ENCODE measurements at regions not wholly inside any gene's neighbourhood (a gene's known extent, or its start where the extent isn't known, plus 50 kb on each side); places are given as distances from the start of the nearest gene placed in this dataset.

DNA sequence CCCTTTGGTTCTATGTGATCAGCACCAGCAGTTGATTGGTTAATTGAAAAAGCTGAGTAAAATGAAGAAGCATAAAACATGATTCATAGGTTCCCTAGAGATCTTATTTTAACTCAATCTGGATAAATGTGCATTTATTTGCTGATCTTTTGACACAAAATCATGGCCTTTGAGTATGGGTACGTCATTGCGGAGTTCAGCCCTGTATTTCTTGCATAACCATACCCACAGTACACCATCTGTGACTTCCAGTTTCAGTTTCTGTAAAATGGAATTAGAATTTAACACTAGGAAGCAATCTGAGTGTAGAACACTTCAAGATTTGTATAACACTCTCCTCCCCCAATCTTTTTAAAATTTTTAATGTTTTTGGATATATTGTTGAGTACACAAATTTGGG lies 358.2 kb downstream of the DDX10 start (continued):
- TF ChIP-seq ELF1 (IDR thresholded peaks at IDR 0.05) (no peak), GABPA (IDR thresholded peaks at IDR 0.05; ENCODE audit: low read depth) (no peak), POLR2AphosphoS5 (IDR thresholded peaks at IDR 0.05; ENCODE audit: low read depth, low read length) (no peak), RFX5 (IDR thresholded peaks at IDR 0.05; ENCODE audit: low read length) (no peak)

DNA sequence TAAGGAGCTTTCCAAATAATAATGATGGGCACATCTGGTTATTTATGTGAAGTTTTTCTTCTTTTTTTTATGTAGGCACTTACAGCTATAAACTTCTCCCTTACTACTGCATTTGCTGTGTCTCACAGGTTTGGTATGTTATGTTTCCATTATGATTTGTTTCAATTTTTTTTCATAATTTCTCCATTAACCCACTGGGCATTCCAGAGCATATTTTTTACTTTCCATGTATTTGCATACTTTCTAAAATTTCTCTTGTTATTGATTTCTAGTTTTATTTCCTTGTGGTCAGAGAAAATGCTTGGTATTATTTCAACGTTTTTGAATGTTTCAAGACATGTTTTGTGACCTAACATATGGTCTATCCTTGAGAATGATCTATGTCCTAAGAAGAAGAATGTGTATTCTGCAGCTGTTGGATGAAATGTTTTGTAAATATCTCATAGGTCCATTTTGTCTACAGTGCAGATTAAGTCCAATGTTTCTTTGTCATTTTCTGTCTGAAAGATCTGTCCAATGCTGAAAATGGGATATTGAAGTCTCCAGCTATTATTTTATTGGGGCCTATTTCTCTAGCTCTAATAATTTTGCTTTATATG lies 362.1 kb downstream of the DDX10 start:
- WGBS (ENCODE audit: low lambda C conversion rate) = 3% methylated on average over 1 of the region's 1 CpG
- no peak for DNase-seq
- H3K9ac ChIP-seq = no peak overlapping the region

DNA sequence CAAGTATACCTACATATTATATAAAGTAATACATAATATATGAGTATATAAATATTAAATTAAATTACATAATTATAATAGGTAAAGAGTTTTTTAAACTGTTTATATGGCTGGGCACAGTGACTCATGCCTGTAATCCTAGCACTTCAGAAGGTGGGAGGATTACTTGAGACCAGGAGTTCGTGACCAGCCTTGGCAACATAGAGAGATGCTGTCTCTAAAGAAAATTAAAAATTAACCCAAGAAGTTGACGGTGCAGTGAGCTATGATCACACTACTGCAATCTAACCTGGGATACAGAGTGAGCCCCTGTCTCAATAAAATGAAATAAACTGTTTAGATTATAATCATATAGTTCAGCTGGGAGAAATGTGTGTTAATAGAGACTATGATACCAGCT lies 363.0 kb downstream of the DDX10 start:
- no peak overlapping the region for H3K27ac ChIP-seq (ENCODE audit: low read depth in 2 of 2, low read length in 1 of 2)
- H3K4me3 ChIP-seq (ENCODE audit: low read depth in 2 of 2, low read length in 1 of 2) = no peak overlapping the region
- H3K9me3 ChIP-seq = peaks cover 9% of the 10 kb centered on the region
- no peak overlapping the region for H3K4me2 ChIP-seq
- H3F3A ChIP-seq (replicated peaks; ENCODE audit: insufficient read depth) = peaks cover 21% of the 10 kb centered on the region
- no peaks in the 10 kb centered on the region for H4K20me1 ChIP-seq (ENCODE audit: insufficient read depth)
- TF ChIP-seq NFIC (IDR thresholded peaks at IDR 0.05; ENCODE audit: borderline replicate concordance) = no peak
- TF ChIP-seq ELF1 (IDR thresholded peaks at IDR 0.05) = no peak
- no peak for TF ChIP-seq CHD2 (IDR thresholded peaks at IDR 0.05; ENCODE audit: low read length, partially characterized antibody)
- TF ChIP-seq, protein P1, sequence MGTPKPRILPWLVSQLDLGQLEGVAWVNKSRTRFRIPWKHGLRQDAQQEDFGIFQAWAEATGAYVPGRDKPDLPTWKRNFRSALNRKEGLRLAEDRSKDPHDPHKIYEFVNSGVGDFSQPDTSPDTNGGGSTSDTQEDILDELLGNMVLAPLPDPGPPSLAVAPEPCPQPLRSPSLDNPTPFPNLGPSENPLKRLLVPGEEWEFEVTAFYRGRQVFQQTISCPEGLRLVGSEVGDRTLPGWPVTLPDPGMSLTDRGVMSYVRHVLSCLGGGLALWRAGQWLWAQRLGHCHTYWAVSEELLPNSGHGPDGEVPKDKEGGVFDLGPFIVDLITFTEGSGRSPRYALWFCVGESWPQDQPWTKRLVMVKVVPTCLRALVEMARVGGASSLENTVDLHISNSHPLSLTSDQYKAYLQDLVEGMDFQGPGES (IDR thresholded peaks at IDR 0.05; ENCODE audit: low read depth, low read length) = no peak
- TF ChIP-seq EP300 (IDR thresholded peaks at IDR 0.05; ENCODE audit: borderline replicate concordance in 1 of 2, low read depth in 1 of 2, low read length in 1 of 2) = no peak
- no peak for TF ChIP-seq SIN3A (IDR thresholded peaks at IDR 0.05; ENCODE audit: borderline replicate concordance, low read depth, low read length)
- no peak for TF ChIP-seq FOXJ3 (CRISPR knock-in tag; IDR thresholded peaks at IDR 0.05)
- H3K36me3 ChIP-seq (replicated peaks in 1 of 2; ENCODE audit: control insufficient read depth in 1 of 2, insufficient read depth in 2 of 2, low read length in 1 of 2) = peaks cover 0 to 6% of the 10 kb centered on the region in 2 experiments
- peaks cover 0 to 5% of the 10 kb centered on the region in 2 experiments; a peak in 1 of 4 replicates for H3K4me1 ChIP-seq (ENCODE audit: control insufficient read depth in 1 of 2, insufficient read depth in 2 of 2, low read depth in 1 of 2, low read length in 1 of 2)
- H3K27me3 ChIP-seq (ENCODE audit: insufficient read depth) = no peaks in the 10 kb centered on the region
- no peaks in the 10 kb centered on the region for H3K79me2 ChIP-seq (ENCODE audit: insufficient read depth)
- ChIA-PET POLR2A (no interaction called here), CTCF (no interaction called here)
- H3K9ac ChIP-seq = no peak overlapping the region
- H3K9me2 ChIP-seq = no peaks in the 10 kb centered on the region
- WGBS (ENCODE audit: low lambda C conversion rate) = 88% methylated on average over 2 of the region's 2 CpGs
- no peak overlapping the region for H2AFZ ChIP-seq (ENCODE audit: low read depth)
- no peak for DNase-seq

More for the DNA sequence above, 362.1 kb downstream of the DDX10 start:
- Histone ChIP-seq H3K9me3 (peaks cover 9% of the 10 kb centered on the region), H4K20me1 (ENCODE audit: insufficient read depth) (no peaks in the 10 kb centered on the region), H3F3A (replicated peaks; ENCODE audit: insufficient read depth) (peaks cover 19% of the 10 kb centered on the region), H3K79me2 (ENCODE audit: insufficient read depth) (no peaks in the 10 kb centered on the region), H3K4me1 (ENCODE audit: control insufficient read depth in 1 of 2, insufficient read depth in 2 of 2, low read depth in 1 of 2, low read length in 1 of 2) (peaks cover 0 to 5% of the 10 kb centered on the region in 2 experiments; a peak in 1 of 4 replicates), H2AFZ (ENCODE audit: low read depth) (no peak overlapping the region), H3K27me3 (ENCODE audit: insufficient read depth) (no peaks in the 10 kb centered on the region), H3K4me2 (no peak overlapping the region; the same call in 1 of the 2 replicates), H3K4me3 (ENCODE audit: low read depth in 2 of 2, low read length in 1 of 2) (no peak overlapping the region), H3K9me2 (no peaks in the 10 kb centered on the region), H3K36me3 (replicated peaks in 1 of 2; ENCODE audit: control insufficient read depth in 1 of 2, insufficient read depth in 2 of 2, low read length in 1 of 2) (peaks cover 0 to 6% of the 10 kb centered on the region in 2 experiments), H3K27ac (ENCODE audit: low read depth in 2 of 2, low read length in 1 of 2) (peak overlapping the region in 1 of 2 experiments; percentile 46; a peak in 2 of 4 replicates)
- TF ChIP-seq, protein P2, sequence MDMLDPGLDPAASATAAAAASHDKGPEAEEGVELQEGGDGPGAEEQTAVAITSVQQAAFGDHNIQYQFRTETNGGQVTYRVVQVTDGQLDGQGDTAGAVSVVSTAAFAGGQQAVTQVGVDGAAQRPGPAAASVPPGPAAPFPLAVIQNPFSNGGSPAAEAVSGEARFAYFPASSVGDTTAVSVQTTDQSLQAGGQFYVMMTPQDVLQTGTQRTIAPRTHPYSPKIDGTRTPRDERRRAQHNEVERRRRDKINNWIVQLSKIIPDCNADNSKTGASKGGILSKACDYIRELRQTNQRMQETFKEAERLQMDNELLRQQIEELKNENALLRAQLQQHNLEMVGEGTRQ (IDR thresholded peaks at IDR 0.05; ENCODE audit: borderline replicate concordance, low read depth, low read length) = no peak
- TF ChIP-seq TCF12 (IDR thresholded peaks at IDR 0.05) (peak; percentile 19; the same call in 1 of the 2 replicates), TEAD4 (IDR thresholded peaks at IDR 0.05; ENCODE audit: borderline replicate concordance, insufficient read depth) (peak; percentile 55; the same call in 1 of the 2 replicates), JUND (IDR thresholded peaks at IDR 0.05) (peak; percentile 20; the same call in 1 of the 2 replicates), FOSL2 (IDR thresholded peaks at IDR 0.05; ENCODE audit: borderline replicate concordance, low read depth) (peak; percentile 49; the same call in 1 of the 2 replicates), EP300 (IDR thresholded peaks at IDR 0.05; ENCODE audit: borderline replicate concordance in 1 of 2, low read depth in 1 of 2, low read length in 1 of 2) (0 out of 4 replicates have a peak, but pooled peaks of 1 of the 2 experiments have one; percentile 28), CHD2 (IDR thresholded peaks at IDR 0.05; ENCODE audit: low read length, partially characterized antibody) (no peak)
- TF ChIP-seq, protein P3, sequence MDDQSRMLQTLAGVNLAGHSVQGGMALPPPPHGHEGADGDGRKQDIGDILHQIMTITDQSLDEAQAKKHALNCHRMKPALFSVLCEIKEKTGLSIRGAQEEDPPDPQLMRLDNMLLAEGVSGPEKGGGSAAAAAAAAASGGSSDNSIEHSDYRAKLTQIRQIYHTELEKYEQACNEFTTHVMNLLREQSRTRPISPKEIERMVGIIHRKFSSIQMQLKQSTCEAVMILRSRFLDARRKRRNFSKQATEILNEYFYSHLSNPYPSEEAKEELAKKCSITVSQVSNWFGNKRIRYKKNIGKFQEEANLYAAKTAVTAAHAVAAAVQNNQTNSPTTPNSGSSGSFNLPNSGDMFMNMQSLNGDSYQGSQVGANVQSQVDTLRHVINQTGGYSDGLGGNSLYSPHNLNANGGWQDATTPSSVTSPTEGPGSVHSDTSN (IDR thresholded peaks at IDR 0.05) = 0 out of 2 replicates have a peak, but pooled peaks have one; percentile 4
- CTCF ChIA-PET = no interaction called here
- POLR2A ChIA-PET = no interaction called here

Data from SK-N-SH (cell line).